ENCODE measurements at regions not wholly inside any gene's neighbourhood (a gene's known extent, or its start where the extent isn't known, plus 50 kb on each side); places are given as distances from the start of the nearest gene placed in this dataset.

DNA sequence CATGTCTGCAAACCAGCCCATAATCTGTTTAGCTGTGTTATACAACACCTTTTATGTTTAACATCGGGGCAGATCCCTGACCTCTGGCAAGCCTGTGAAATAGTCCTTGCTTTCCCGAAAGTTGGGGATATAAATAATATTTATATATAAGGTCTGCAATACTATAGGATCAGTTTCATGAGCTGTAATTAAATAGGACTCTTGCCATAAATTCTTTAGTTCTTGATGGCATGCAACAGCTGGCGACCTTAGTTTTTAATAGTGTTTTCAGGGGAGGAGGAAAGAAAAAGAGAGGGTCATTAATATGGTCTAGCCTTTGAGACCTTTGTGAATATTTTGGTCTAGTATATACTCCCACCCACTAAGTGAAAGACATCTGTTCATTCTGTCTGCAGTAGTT is 166.5 kb downstream of the MTX2 start:
- no peak for TF ChIP-seq EZH2 (IDR thresholded peaks at IDR 0.05; ENCODE audit: low read length, unreplicated experiment)
- TF ChIP-seq, protein P1, sequence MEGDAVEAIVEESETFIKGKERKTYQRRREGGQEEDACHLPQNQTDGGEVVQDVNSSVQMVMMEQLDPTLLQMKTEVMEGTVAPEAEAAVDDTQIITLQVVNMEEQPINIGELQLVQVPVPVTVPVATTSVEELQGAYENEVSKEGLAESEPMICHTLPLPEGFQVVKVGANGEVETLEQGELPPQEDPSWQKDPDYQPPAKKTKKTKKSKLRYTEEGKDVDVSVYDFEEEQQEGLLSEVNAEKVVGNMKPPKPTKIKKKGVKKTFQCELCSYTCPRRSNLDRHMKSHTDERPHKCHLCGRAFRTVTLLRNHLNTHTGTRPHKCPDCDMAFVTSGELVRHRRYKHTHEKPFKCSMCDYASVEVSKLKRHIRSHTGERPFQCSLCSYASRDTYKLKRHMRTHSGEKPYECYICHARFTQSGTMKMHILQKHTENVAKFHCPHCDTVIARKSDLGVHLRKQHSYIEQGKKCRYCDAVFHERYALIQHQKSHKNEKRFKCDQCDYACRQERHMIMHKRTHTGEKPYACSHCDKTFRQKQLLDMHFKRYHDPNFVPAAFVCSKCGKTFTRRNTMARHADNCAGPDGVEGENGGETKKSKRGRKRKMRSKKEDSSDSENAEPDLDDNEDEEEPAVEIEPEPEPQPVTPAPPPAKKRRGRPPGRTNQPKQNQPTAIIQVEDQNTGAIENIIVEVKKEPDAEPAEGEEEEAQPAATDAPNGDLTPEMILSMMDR (conservative IDR thresholded peaks at IDR 0.05; ENCODE audit: low read depth, low read length): no peak
